T-cell (primary cell): ENCODE measurements at regions not wholly inside any gene's neighbourhood (a gene's known extent, or its start where the extent isn't known, plus 50 kb on each side); places are given as distances from the start of the nearest gene placed in this dataset.

Source experiments
- ATAC-seq, 4 experiments: fragments of 200-7000 bp in 3 of 4; fragments of 150-1000 bp in 1 of 4; cut with Tn5 transposase; replicated peaks in 1 of 4; 1 replicate in 3 of 4; 2 replicates in 1 of 4; pipeline ENCODE4 v1.10.0; 2021; ENCODE audit warnings: moderate library complexity in 3 of 4, mild to moderate bottlenecking in 2 of 4, moderate number of reproducible peaks in 1 of 4
- CTCF ChIA-PET, 2 donors: fragments of 300-600 bp; sonication (Branson Sonifier 250); formaldehyde crosslinking; loops; one replicate each; lab custom pipeline; 2022; ENCODE audit warnings: antibody characterized with exemption in 2 of 2; lab: Charles Lee
- POLR2A ChIA-PET, 2 donors: fragments of 300-600 bp; sonication (Branson Sonifier 250); formaldehyde crosslinking; loops; one replicate each; lab custom pipeline; 2022; ENCODE audit warnings: antibody characterized with exemption in 2 of 2; lab: Charles Lee
- DNase-seq, 35 experiments: peaks; one replicate each; pipeline versions ENCODE4 v3.0.0 to v3.0.0-alpha.2; 2013 to 2023
- H3K27ac ChIP-seq: one replicate; pipeline ENCODE4 v1.5.1; 2013; ENCODE audit warnings: low read length
- H3K27me3 ChIP-seq, 2 experiments: replicated peaks in 1 of 2; 1 replicate in 1 of 2; 2 replicates in 1 of 2; pipeline versions ENCODE4 v1.6.1 to v1.7.0; 2013; ENCODE audit warnings: low read length in 1 of 2, mixed read lengths in 1 of 2; ENCODE audit not compliant: control insufficient read depth in 2 of 2, insufficient read depth in 2 of 2; ENCODE audit errors: extremely low read depth in 1 of 2
- H3K36me3 ChIP-seq, 2 donors: 1 replicate in 1 of 2; 2 replicates in 1 of 2; pipeline versions ENCODE4 v1.6.1 to v1.7.0; 2013; ENCODE audit warnings: low read length in 1 of 2; ENCODE audit not compliant: control insufficient read depth in 2 of 2, insufficient read depth in 1 of 2; ENCODE audit errors: extremely low read depth in 1 of 2
- H3K4me1 ChIP-seq, 2 experiments: 1 replicate in 1 of 2; 2 replicates in 1 of 2; pipeline versions ENCODE4 v1.6.1 to v1.7.0; 2013; ENCODE audit warnings: low read length in 2 of 2, mixed read lengths in 1 of 2; ENCODE audit not compliant: insufficient read depth in 2 of 2, control insufficient read depth in 1 of 2; ENCODE audit errors: extremely low read depth in 1 of 2
- H3K4me3 ChIP-seq, 2 donors: 1 replicate in 1 of 2; 2 replicates in 1 of 2; pipeline versions ENCODE4 v1.5.1 to v1.7.0; 2013; ENCODE audit warnings: mild to moderate bottlenecking in 2 of 2, low read length in 1 of 2, moderate library complexity in 1 of 2; ENCODE audit not compliant: control insufficient read depth in 1 of 2; ENCODE audit errors: extremely low read depth in 1 of 2
- H3K9me3 ChIP-seq: 2 replicates; pipeline ENCODE4 v1.7.0; 2013
- H3K27ac Mint-ChIP-seq, 2 donors: one replicate each; pipeline ENCODE4 v1.8.0; 2020 to 2021; ENCODE audit warnings: mild to moderate bottlenecking in 2 of 2, mixed read lengths in 2 of 2
- H3K27me3 Mint-ChIP-seq, 2 donors: one replicate each; pipeline ENCODE4 v1.8.0; 2021 to 2022; ENCODE audit warnings: mixed read lengths in 2 of 2
- H3K36me3 Mint-ChIP-seq: one replicate; pipeline ENCODE4 v1.8.0; 2021; ENCODE audit warnings: mixed read lengths
- H3K4me1 Mint-ChIP-seq, 3 donors: one replicate each; pipeline ENCODE4 v1.8.0; 2020 to 2022; ENCODE audit warnings: mixed read lengths in 3 of 3, mild to moderate bottlenecking in 1 of 3
- H3K4me3 Mint-ChIP-seq, 3 donors: one replicate each; pipeline ENCODE4 v1.8.0; 2020 to 2022; ENCODE audit warnings: mild to moderate bottlenecking in 3 of 3, mixed read lengths in 3 of 3, moderate library complexity in 3 of 3
- H3K9me3 Mint-ChIP-seq, 3 donors: one replicate each; pipeline ENCODE4 v1.8.0; 2020 to 2022; ENCODE audit warnings: mixed read lengths in 3 of 3
- WGBS: methylation state at CpG from one replicate; pipeline ENCODE4 v1.1.5; 2013; ENCODE audit warnings: missing lambda C conversion rate; ENCODE audit not compliant: insufficient coverage; 5-methylcytosine and 5-hydroxymethylcytosine counted together

- DNase-seq = no peak
- WGBS = no CpG with 5 or more reads among the region's 2 CpGs
- Histone ChIP-seq H3K4me3 (no peak overlapping the region), H3K27ac (no peak overlapping the region), H3K27me3 (no peaks in the 10 kb centered on the region), H3K9me3 (no peaks in the 10 kb centered on the region), H3K36me3 (no peaks in the 10 kb centered on the region), H3K4me1 (no peaks in the 10 kb centered on the region)
- Mint-ChIP-seq H3K4me1 (no peaks in the 10 kb centered on the region), H3K4me3 (no peak overlapping the region), H3K27me3 (no peaks in the 10 kb centered on the region), H3K9me3 (peaks cover 7 to 13% (median 11%) of the 10 kb centered on the region in 3 donors), H3K27ac (no peak overlapping the region), H3K36me3 (no peaks in the 10 kb centered on the region)
- ChIA-PET CTCF (no interaction called here), POLR2A (no interaction called here)
- ATAC-seq = no peak
Measured at GRCh38 chr7:136513744-136514143, 354.7 kb upstream of the CHRM2 start.

GRCh38 chr7:136509466-136509865 lies 359.0 kb upstream of the CHRM2 start:
- H3K4me1 ChIP-seq = no peaks in the 10 kb centered on the region
- no peak for ATAC-seq
- Mint-ChIP-seq H3K36me3 (no peaks in the 10 kb centered on the region), H3K4me1 (no peaks in the 10 kb centered on the region), H3K9me3 (peaks cover 9 to 15% (median 12%) of the 10 kb centered on the region in 3 donors), H3K27ac (no peak overlapping the region), H3K4me3 (no peak overlapping the region), H3K27me3 (no peaks in the 10 kb centered on the region)
- H3K4me3 ChIP-seq = no peak overlapping the region
- H3K27ac ChIP-seq = no peak overlapping the region
- 78% methylated on average over 1 of the region's 3 CpGs for WGBS
- H3K36me3 ChIP-seq = no peaks in the 10 kb centered on the region
- ChIA-PET POLR2A (no interaction called here), CTCF (interaction anchor here in 1 of 2 donors (0.7 kb wide), 1 partner anchor 9 kb away, joined by 3 read pairs; no protein-coding TSS in a partner anchor)
- no peaks in the 10 kb centered on the region for H3K27me3 ChIP-seq
- no peaks in the 10 kb centered on the region for H3K9me3 ChIP-seq
- DNase-seq = no peak

GRCh38 chr7:136502162-136502561 lies 366.3 kb upstream of the CHRM2 start:
- no peak for ATAC-seq

GRCh38 chr7:136501151-136501550 lies 367.3 kb upstream of the CHRM2 start:
- H3K27me3 Mint-ChIP-seq = no peaks in the 10 kb centered on the region

More at GRCh38 chr7:136502162-136502561, 366.3 kb upstream of the CHRM2 start:
- WGBS = no CpG with 5 or more reads among the region's 1 CpG
- Histone ChIP-seq H3K9me3 (no peaks in the 10 kb centered on the region), H3K4me3 (no peak overlapping the region), H3K36me3 (no peaks in the 10 kb centered on the region), H3K27me3 (no peaks in the 10 kb centered on the region), H3K4me1 (no peaks in the 10 kb centered on the region), H3K27ac (no peak overlapping the region)
- no peak overlapping the region for H3K27ac Mint-ChIP-seq
- no peak for DNase-seq
- H3K4me3 Mint-ChIP-seq = no peak overlapping the region
- no peaks in the 10 kb centered on the region for H3K36me3 Mint-ChIP-seq
- POLR2A ChIA-PET = no interaction called here
- CTCF ChIA-PET = no interaction called here
- no peaks in the 10 kb centered on the region for H3K4me1 Mint-ChIP-seq
- no peaks in the 10 kb centered on the region for H3K27me3 Mint-ChIP-seq
- peaks cover 9 to 17% (median 10%) of the 10 kb centered on the region in 3 donors for H3K9me3 Mint-ChIP-seq

GRCh38 chr7:136496551-136496950 lies 371.9 kb upstream of the CHRM2 start:
- WGBS = no CpG with 5 or more reads among the region's 2 CpGs

More at GRCh38 chr7:136501151-136501550, 367.3 kb upstream of the CHRM2 start:
- Mint-ChIP-seq H3K4me1 (no peaks in the 10 kb centered on the region), H3K27ac (no peak overlapping the region), H3K9me3 (peaks cover 9 to 17% (median 10%) of the 10 kb centered on the region in 3 donors), H3K4me3 (no peak overlapping the region), H3K36me3 (no peaks in the 10 kb centered on the region)
- POLR2A ChIA-PET = no interaction called here
- Histone ChIP-seq H3K9me3 (no peaks in the 10 kb centered on the region), H3K27me3 (no peaks in the 10 kb centered on the region), H3K27ac (no peak overlapping the region), H3K4me1 (no peaks in the 10 kb centered on the region), H3K36me3 (no peaks in the 10 kb centered on the region), H3K4me3 (no peak overlapping the region)
- CTCF ChIA-PET = no interaction called here
- no CpG with 5 or more reads among the region's 3 CpGs for WGBS
- DNase-seq (no peak), ATAC-seq (no peak)

GRCh38 chr7:136495081-136495480 lies 373.4 kb upstream of the CHRM2 start:
- Histone ChIP-seq H3K27ac (no peak overlapping the region), H3K9me3 (no peaks in the 10 kb centered on the region), H3K4me1 (no peaks in the 10 kb centered on the region), H3K27me3 (no peaks in the 10 kb centered on the region), H3K36me3 (no peaks in the 10 kb centered on the region), H3K4me3 (no peak overlapping the region)
- no peaks in the 10 kb centered on the region for H3K36me3 Mint-ChIP-seq
- no peak overlapping the region for H3K4me3 Mint-ChIP-seq
- peaks cover 10 to 22% (median 19%) of the 10 kb centered on the region in 3 donors for H3K9me3 Mint-ChIP-seq
- H3K27me3 Mint-ChIP-seq = no peaks in the 10 kb centered on the region
- CTCF ChIA-PET = no interaction called here
- POLR2A ChIA-PET = no interaction called here
- no peak overlapping the region for H3K27ac Mint-ChIP-seq
- no peak for ATAC-seq
- no peaks in the 10 kb centered on the region for H3K4me1 Mint-ChIP-seq
- no CpG with 5 or more reads among the region's 4 CpGs for WGBS
- DNase-seq = no peak

More at GRCh38 chr7:136496551-136496950, 371.9 kb upstream of the CHRM2 start:
- ChIA-PET POLR2A (no interaction called here), CTCF (no interaction called here)
- no peak overlapping the region for H3K4me3 ChIP-seq
- Mint-ChIP-seq H3K4me3 (no peak overlapping the region), H3K27ac (no peak overlapping the region), H3K36me3 (no peaks in the 10 kb centered on the region), H3K9me3 (peaks cover 10 to 19% (median 17%) of the 10 kb centered on the region in 3 donors), H3K4me1 (no peaks in the 10 kb centered on the region), H3K27me3 (no peaks in the 10 kb centered on the region)
- no peaks in the 10 kb centered on the region for H3K4me1 ChIP-seq
- no peaks in the 10 kb centered on the region for H3K36me3 ChIP-seq
- no peak for ATAC-seq
- no peak overlapping the region for H3K27ac ChIP-seq
- DNase-seq = no peak
- no peaks in the 10 kb centered on the region for H3K9me3 ChIP-seq
- no peaks in the 10 kb centered on the region for H3K27me3 ChIP-seq

- Histone ChIP-seq H3K9me3 (no peaks in the 10 kb centered on the region), H3K27me3 (no peaks in the 10 kb centered on the region), H3K27ac (no peak overlapping the region), H3K36me3 (no peaks in the 10 kb centered on the region), H3K4me1 (no peaks in the 10 kb centered on the region), H3K4me3 (no peak overlapping the region)
- DNase-seq = no peak
- Mint-ChIP-seq H3K27me3 (no peaks in the 10 kb centered on the region), H3K27ac (no peak overlapping the region), H3K4me1 (no peaks in the 10 kb centered on the region), H3K9me3 (peaks cover 8 to 15% (median 13%) of the 10 kb centered on the region in 3 donors), H3K4me3 (no peak overlapping the region), H3K36me3 (no peaks in the 10 kb centered on the region)
- no peak for ATAC-seq
- ChIA-PET CTCF (no interaction called here), POLR2A (no interaction called here)
- WGBS = 100% methylated on average over 1 of the region's 4 CpGs
Measured at GRCh38 chr7:136492366-136492765, 376.1 kb upstream of the CHRM2 start.
